ENCODE measurements at regions not wholly inside any gene's neighbourhood (a gene's known extent, or its start where the extent isn't known, plus 50 kb on each side); places are given as distances from the start of the nearest gene placed in this dataset.

- no peak for TF ChIP-seq REST (IDR thresholded peaks at IDR 0.05)
- no peak for TF ChIP-seq CTCF (IDR thresholded peaks at IDR 0.05)
- no peak for TF ChIP-seq POLR2AphosphoS2 (conservative IDR thresholded peaks at IDR 0.05; ENCODE audit: low read length)
- no peak for TF ChIP-seq POLR2A (IDR thresholded peaks at IDR 0.05; ENCODE audit: low read length)
- no peak for TF ChIP-seq RAD21 (conservative IDR thresholded peaks at IDR 0.05 in 1 of 2, IDR thresholded peaks at IDR 0.05 in 1 of 2)
- TF ChIP-seq KDM1A (IDR thresholded peaks at IDR 0.05; ENCODE audit: low read depth): no peak
These were observed 159.9 kb upstream of the DIPK2B start for GRCh38 chrX:45360571-45360970.
